ENCODE measurements at regions not wholly inside any gene's neighbourhood (a gene's known extent, or its start where the extent isn't known, plus 50 kb on each side); places are given as distances from the start of the nearest gene placed in this dataset.

GRCh38 chr18:3394648-3395047 is 55.3 kb upstream of the TGIF1 start:
- no peak for TF ChIP-seq CTCF (conservative IDR thresholded peaks at IDR 0.05)
- no peak for TF ChIP-seq ZFX (IDR thresholded peaks at IDR 0.05)
